HG02938 (cell line): ENCODE measurements at regions not wholly inside any gene's neighbourhood (a gene's known extent, or its start where the extent isn't known, plus 50 kb on each side); places are given as distances from the start of the nearest gene placed in this dataset.

Experiments
- ATAC-seq: cut with Tn5 transposase; IDR thresholded peaks from one replicate; pipeline ENCODE4 v1.9.1; 2021; ENCODE audit warnings: mild to moderate bottlenecking, moderate library complexity; ENCODE audit not compliant: unreplicated experiment

DNA sequence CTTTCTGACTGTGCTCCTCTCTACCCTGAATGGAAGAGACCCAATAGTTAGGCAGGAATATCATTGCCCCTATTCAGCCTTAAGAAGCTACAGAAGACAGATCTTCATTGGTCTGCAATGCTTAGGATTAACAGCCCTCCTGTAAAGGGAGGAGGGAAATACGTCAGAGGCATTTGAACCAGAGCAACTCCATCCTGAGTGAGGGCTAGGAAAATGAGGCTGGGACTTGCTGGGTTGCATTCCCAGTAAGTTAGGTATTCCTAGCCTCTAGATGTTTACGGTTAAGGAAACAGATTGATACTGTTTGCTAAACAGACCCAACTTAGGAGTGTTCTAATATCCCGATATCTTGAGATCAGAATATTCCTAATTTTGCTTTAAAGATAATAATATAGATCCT, 63.5 kb downstream of the PCDH18 start:
- ATAC-seq, result no peak

DNA sequence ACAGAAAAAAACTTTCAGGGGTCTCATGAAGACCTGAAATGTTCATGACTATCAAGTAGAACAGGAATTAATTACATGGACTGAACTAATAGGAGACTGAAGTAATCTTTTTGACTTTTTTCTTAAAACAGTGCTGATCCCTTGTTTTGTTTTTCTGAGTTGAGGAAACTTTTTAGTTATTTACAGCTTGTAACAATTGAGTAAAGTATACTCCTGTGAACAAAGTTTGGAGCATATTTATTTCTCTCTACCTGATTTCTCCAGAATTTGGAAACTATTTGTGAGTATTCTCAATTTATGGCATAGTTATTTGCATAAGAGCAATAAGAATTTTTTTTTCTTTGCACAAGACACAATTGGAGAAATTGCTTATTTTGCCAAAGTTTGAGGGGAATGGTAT, 64.8 kb downstream of the PCDH18 start:
- ATAC-seq, result no peak

DNA sequence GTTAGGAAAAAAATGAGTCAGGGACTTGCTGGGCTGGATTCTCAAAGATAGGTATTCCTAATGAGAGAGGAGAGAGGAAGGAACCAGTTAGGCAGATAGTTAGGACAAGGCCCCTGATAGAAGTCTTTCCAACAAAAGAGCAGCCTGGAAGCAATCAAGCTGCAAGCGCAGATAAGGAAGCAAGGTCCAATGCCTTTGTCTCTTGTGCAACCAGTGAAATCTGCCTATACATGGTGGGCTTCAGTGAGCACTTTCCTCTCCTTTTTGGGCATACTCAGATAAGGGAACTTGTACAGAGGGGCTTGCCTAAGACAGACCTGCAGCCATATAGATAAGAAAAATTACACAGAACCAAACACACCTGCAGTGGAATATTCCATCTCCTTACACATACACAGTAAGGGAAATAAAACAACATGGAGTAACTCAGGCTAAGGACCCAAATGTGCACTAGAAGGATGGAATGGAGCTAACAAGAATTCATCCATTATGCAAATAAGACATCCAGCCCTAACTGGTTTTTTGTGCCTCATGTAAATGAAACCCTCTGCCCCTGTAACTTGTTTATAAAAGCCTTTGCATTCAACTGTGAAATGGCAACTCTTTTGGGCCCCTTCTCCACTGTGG, 68.8 kb downstream of the PCDH18 start:
- ATAC-seq, result no peak

DNA sequence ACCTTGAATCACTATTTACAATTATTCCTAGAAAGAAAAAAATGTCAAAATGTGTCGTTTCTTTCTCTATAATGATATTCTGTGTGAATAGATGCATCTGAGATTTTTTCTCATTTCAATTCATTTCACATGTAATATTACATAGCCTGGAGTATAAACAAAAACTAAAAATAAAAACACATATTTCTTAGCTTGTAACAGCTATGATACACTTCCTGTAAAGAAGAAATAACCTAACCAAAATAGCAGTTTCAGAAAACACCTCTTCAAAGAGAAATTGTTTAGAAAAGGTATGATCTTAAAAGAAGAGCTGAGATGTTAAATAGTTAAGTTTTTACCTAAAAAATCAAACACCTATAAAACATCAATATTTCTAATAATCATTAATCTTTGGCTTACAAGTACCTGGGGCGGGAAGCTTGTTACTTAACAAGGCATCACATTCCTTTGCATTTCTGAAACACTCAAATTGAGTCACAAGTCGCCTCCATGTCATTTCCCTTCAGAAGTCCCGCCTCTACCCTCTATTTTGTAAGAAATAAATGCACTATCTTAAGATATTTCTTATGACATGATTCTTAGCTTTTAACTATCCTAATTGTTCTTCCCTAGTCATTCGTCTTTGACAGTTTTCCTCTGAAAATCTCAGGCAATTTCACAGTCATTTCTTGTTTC, 76.5 kb downstream of the PCDH18 start:
- ATAC-seq, result no peak

DNA sequence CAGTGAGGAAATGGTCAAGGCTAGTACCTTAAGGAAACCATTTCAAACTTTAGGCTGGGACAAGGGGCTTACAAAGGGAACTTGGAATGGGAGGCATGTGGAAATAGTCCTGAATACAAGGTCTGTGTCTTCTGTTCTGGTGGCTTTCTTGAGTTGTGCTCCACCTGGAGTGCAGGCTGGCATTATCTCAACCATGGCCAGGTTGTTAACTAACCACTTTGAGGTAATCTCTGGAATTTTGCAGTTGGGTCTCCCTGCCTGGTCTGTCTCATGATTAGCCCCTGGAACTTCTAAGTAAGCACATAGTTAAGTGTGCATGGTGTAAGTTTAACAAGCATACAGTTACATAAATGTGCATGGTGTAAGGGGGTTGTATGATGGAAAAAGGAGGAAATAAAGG, 77.5 kb downstream of the PCDH18 start:
- no peak for ATAC-seq

DNA sequence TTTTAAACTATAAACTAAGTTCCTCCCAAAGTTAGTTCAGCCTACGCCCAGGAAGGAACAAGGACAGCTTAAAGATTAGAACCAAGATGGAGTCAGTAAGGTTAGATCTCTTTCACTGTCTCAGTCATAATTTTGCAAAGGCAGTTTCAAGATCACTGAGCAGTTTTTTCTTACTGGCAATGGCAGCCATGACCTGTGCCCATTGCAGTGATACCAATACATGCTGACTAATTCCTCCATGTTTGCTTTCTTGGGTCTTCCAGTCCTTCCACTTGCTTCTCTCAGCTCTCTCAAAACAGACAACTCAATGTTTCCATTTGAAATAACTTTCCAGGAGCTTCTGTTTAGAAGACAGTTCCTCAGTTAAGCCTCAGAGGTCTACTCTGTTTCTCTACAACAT, 79.5 kb downstream of the PCDH18 start:
- ATAC-seq, result no peak

DNA sequence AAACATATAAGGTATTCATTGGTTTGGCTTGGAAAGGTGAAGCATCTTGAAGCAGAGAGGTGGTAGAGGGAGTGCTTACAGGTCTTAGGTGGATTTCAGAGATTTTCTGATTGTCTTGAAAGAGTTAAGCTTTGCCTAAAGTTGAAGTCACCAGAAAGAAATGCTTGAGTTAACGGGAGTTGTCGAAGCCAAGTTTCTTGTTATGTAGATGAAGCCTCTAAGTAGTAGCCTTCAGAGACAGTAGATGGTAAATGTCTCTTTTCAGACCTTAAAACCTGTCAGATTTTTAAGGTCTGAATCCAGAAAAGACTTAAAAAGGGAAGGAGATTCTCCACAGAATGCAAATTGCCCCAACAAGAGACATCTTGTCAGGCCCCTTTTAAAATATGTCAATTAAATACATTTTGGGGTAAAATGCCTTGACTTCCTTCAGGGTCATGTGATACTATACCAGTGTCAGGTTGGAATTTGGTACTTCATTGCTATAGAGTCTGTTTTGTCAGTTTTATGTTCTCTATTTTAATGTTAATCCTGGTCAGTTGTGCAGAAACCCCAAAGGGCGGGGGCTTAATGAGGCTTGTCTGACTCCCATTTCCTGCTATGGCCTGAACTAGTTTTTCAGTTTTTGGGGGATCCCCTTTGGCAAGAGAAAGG, 81.0 kb downstream of the PCDH18 start:
- no peak for ATAC-seq

DNA sequence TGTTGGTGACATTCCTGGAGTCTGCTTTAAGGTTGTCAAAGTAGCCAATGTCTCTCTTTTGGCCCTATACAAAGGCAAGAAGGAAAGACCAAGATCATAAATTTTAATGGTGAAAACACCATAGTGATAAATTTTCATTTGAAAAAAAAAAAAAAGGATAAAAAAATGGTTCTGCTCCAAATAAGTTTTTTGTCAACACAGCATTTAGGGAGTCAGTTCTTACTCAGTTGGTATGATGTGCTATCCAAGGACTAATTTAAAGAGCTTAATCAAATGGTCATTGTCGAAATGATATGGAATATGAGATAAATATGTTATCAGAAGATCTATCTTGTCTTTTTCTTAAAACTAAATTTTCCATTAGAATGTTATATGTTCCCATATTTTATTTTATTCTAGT, 83.9 kb downstream of the PCDH18 start:
- ATAC-seq, result no peak

DNA sequence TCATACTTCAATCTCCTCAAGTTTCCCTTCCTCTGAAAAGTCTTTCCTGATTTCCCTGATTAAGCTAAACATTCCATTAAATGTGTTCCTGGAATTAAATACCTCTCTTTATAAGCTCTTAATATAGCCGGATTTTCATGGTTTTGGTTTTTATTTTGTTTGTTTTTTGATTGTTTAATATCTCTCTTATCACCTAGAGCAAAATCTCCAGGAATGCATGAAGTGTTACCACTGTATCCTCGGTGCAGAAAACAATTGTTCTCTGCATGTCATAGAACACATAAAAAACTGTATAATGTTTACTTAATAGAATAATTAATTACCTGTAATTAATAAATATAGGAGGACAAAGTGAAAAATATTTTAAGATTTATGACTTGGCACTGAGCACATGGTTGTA, 86.2 kb downstream of the PCDH18 start:
- no peak for ATAC-seq

DNA sequence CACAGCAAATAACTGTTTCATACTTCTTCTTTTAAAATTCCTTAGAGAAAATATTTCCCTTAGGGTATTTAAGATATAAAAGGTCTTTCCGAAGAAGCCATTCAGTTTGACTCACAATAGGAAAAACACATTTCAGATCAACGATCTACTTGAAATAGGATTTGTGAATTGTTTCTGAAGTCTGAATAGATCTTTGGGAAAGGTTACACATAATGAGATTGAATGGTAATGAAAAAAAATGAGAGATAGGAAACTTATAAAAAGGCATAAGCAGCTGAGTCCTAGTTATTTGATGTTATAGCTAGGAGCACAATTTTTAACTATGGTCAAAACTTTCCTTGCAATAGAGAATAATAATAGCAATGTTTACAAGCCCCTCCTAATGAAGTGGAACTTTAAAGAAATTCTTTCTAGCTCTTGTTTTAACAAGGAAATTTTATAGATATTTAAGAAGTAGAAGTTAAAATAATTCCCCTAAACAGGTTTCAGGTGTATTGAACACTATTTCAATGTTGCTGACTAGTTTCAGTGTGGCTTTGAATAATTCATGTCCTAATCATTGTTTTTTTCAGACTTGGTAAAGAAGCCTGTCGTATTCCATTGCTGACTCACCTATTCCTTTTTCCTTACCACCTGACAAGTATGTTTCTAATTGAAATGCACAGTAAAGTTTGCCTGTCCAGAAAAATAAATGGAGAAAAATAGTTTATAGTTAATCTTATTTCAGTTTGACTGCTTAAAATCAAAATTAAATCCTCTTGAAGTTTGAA, 89.1 kb downstream of the PCDH18 start:
- no peak for ATAC-seq

DNA sequence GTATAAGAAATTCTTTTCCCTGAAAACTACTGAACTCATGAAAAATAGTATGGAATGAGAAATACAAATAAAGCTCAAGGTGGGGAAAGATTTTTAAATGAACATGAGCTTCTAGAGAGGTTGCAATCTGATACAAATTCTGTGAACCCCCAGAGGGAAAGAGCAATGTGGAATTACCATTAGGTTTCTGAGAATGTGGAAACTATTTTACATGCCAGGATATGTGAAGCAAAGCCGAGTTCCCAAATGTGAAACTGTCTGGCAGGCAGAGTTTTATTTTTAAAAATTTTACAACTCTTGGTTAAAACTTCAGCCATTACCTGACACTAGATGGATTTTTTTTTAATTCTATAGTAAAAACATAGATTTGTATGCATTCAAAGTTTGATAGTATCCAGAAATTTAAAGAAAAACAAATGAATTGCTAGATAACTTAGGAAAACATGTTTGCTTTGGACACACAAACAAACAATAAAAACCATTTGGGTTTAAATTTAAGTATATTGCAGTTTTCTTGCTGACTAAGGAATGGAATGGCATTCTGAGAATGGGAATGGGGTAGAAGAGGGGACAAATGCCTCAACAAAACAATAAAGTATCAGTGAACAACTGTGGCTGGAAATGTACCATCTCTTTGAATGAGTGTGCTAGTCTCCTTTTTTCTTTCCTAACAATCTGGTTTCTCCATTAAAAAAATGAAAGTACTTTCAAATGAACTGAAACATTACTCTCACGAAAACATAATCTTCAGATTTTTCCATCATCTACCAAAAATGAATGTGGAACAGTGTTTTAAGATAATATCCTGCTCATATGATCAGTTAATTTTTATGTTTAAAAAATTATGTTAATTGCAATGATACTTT, 99.6 kb downstream of the PCDH18 start:
- no peak for ATAC-seq

DNA sequence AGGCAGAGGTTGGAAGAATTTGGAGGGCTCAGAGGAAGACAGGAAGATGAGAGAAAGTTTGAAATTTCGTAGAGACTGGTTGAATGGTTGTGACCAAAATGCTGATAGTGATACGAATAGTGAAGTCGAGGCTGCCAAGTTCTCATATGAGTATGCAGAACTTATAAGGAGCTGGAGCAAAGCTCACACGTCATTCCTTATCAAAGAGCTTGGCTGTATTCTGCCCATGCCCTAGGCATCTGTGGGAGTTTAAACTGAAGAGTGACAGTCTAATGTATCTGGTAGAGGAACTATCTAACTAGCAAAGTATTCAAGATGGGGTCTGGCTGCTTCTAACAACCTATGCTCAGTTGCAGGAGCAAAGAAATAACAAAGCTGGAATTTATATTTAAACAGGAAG, 102.1 kb downstream of the PCDH18 start:
- ATAC-seq, result no peak

DNA sequence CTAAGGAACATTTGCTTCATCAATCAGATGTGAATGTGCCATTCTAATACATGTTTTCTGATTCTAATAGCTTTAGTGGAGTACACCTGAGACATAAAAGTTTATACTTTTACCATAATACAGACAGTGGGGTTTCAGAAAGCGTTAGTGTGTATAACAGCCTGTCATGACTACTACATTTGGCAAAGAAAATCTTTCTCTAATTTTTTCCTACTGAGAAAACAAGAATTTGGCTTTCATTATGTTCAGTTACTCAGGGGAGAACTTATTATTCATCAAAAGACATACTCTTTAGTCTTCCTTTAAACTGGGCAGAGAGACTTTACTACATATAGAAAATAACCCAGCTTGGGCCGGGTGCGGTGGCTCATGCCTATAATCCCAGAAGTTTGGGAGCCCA, 104.9 kb downstream of the PCDH18 start:
- ATAC-seq, result no peak

DNA sequence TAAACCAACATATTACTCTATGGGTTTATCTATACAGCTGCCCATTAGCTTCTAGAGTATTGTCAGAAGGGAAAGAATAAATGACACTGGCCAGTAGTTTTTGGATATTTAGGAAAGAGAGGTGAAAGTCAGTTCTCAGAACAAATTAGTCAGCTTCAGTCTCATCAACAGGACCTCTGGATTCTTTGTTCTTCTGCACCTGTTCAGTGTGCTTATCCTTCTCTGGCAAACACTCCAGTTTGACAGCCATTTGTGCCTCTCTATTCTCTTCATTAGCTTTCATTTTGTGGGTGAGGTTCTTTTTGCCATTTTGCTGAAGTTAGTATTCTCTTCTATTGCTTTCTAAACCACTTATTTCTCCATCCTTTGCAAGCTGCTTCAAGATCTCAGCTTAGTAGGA, 107.0 kb downstream of the PCDH18 start:
- ATAC-seq, result no peak

DNA sequence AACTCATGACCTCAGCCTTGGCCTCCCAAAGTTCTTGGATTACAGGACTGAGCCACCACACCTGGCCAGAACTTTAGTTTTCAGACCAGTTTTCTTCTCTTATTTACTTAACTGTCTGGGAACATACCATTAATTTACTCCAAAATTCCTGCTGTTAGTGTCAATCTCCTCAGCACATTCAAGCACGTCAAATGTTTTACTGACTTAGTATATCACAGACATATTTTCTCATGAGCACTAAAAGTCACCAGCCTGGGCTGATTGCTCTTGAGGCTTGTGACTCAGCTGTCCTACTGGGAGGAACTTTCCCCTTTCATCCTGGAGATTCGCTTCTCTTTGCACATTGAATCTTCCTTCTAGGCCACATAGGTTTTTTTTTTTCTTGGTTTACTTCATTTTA, 109.6 kb downstream of the PCDH18 start:
- no peak for ATAC-seq

DNA sequence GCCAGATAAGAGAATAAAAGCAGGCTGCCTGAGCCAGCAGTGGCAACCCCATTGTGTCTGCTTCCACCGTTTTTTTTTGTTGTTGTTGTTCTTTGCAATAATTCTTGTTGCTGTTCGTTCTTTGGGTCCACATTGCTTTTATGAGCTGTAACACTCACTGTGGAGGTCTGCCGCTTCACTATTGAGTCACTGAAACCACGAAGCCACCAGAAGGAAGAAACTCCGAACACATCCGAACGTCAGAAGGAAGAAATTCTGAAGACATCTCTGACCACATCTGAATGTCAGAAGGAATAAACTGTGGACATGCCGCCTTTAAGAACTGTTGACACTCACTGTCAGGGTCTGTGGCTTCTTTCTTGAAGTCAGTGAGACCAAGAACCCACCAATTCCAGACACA, 110.5 kb downstream of the PCDH18 start:
- ATAC-seq, result no peak

DNA sequence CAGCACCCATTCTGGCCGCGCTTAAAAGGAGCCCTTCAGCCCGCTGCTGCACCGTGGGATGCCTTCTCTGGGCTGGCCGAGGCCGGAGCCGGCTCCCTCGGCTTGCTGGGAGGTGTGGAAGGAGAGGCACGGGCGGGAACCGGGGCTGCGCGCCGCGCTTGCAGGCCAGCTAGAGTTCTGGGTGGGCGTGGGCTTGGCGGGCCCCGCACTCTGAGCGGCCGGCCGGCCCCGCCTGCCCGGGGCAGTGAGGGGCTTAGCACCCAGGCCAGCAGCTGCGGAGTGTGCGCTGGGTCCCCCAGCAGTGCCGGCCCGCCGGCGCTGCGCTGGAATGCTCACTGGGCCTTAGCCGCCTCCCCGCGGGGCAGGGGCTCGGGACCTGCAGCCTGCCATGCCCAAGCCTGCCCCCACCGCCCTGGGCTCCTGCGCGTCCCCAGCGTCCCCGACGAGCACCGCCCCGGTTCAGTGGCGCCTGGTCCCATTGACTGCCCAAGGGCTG, 111.3 kb downstream of the PCDH18 start:
- ATAC-seq, result no peak

DNA sequence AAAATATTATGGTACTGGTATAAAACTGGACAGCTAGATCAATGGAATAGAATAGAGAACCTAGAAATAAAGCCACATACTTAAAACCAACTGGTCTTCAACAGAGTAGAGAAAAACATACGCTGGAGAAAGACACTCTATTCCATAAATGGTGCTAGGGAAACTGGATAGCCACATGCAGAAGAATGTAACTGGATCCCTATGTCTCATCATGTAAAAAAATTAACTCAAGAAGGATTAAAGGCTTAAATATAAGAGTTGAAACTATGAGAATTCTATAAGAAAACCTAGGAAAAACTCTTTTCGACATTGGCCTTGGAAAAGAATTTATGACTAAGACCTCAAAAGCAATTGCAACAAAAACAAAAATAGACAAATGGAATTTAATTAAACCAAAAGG, 114.6 kb downstream of the PCDH18 start:
- no peak for ATAC-seq

DNA sequence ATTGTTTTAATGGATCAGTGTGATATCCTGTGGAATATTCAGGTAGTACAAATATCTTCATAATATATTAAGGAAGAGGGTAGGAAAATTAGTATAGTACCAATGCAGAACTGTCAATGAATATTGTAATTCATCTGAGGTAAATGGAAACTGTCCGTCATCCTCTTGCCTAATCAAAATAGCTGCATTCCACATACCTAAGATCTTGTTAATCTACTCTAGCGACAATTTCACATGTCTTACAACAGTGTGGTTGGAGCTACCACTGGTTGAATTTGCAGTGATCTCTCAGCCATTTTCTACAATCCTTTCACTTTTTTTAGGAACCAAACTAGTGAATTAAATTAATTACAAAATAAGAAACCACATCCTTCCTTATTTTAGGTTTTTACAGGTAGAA, 117.5 kb downstream of the PCDH18 start:
- ATAC-seq, result no peak

DNA sequence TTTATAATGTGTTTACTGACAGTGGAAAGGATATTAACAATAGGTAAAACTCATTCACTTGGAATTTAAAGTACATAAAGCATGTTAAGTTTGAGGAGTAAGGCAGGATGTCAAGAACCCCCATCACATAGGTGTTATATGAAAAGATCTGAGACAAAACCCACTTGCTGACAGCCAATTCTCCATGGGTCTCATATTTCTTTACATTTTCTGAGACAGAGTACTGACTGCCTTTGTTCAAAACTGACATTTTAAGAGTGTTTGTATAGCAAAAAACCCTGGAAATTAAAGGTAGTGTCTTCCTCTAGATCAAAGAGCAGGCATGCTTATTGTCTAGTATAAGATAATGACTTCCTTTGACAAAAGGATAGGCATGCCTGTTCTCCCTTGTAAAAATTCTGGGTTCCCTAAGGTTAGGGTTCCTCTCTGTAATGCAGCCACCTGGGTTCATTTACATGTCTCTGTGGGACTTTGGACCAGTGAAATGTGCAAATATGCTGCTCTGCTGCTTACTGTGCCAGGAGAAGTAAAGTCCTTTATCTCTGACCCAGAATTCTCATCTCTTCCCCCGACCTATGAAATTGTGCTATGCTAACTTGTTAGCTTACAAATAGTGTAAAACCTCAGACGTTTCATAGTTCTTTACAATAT, 123.6 kb downstream of the PCDH18 start:
- ATAC-seq, result no peak
